Right lung (tissue), 2 donors: ENCODE measurements at regions not wholly inside any gene's neighbourhood (a gene's known extent, or its start where the extent isn't known, plus 50 kb on each side); places are given as distances from the start of the nearest gene placed in this dataset.
"Not testable (repeated sequence)": the region's sequence is repeated elsewhere in the genome, so short reads cannot be mapped to it uniquely, and the experiment has no call there.

Experiments used
- DNase-seq, 2 donors: peaks; one replicate each; pipeline ENCODE4 v3.0.0-alpha.2; 2013

GRCh38 chr4:178165251-178165950 lies 723.2 kb upstream of the AGA start:
- no peak for DNase-seq

- DNase-seq, result no peak
Observed at GRCh38 chr4:178165951-178166308, 723.7 kb upstream of the AGA start.

- DNase-seq, result no peak
Observed at GRCh38 chr4:178173771-178174170, 731.5 kb upstream of the AGA start.

GRCh38 chr4:178174756-178175155 lies 732.5 kb upstream of the AGA start:
- no peak for DNase-seq

GRCh38 chr4:178185517-178185916 lies 743.3 kb upstream of the AGA start:
- no peak for DNase-seq

- no peak for DNase-seq
Observed at GRCh38 chr4:178192611-178193010, 750.4 kb upstream of the AGA start.

- DNase-seq, result no peak
Observed at GRCh38 chr4:178196751-178197374, 754.6 kb upstream of the AGA start.

GRCh38 chr4:178198691-178199090 lies 756.5 kb upstream of the AGA start:
- no peak for DNase-seq

GRCh38 chr4:178202422-178202821 lies 760.2 kb upstream of the AGA start:
- DNase-seq, result no peak

- no peak for DNase-seq
Observed at GRCh38 chr4:178205826-178206225, 763.6 kb upstream of the AGA start.

GRCh38 chr4:178215309-178215708 lies 773.1 kb upstream of the AGA start:
- DNase-seq, result no peak

GRCh38 chr4:178215763-178216162 lies 773.5 kb upstream of the AGA start:
- no peak for DNase-seq

GRCh38 chr4:178226421-178226820 lies 784.2 kb upstream of the AGA start:
- not testable (repeated sequence) for DNase-seq

- DNase-seq, result no peak
Observed at GRCh38 chr4:178233906-178234305, 791.7 kb upstream of the AGA start.

GRCh38 chr4:178240891-178241290 lies 798.7 kb upstream of the AGA start:
- DNase-seq, result no peak

- no peak for DNase-seq
Observed at GRCh38 chr4:178241601-178242118, 799.4 kb upstream of the AGA start.

GRCh38 chr4:178242655-178243054 lies 800.4 kb upstream of the AGA start:
- DNase-seq, result no peak

- no peak for DNase-seq
Observed at GRCh38 chr4:178244785-178245184, 802.5 kb upstream of the AGA start.

- no peak for DNase-seq
Observed at GRCh38 chr4:178255172-178255571, 812.9 kb upstream of the AGA start.

GRCh38 chr4:178258603-178259002 lies 816.4 kb upstream of the AGA start:
- no peak for DNase-seq

- DNase-seq, result peak in 1 of 2 donors; percentile 14
Observed at GRCh38 chr4:178259566-178259965, 817.3 kb upstream of the AGA start.

GRCh38 chr4:178264001-178264400 lies 821.8 kb upstream of the AGA start:
- DNase-seq, result no peak

GRCh38 chr4:178271386-178271785 lies 829.1 kb upstream of the AGA start:
- no peak for DNase-seq

GRCh38 chr4:178273168-178273567 lies 830.9 kb upstream of the AGA start:
- no peak for DNase-seq
